ENCODE measurements at regions not wholly inside any gene's neighbourhood (a gene's known extent, or its start where the extent isn't known, plus 50 kb on each side); places are given as distances from the start of the nearest gene placed in this dataset.

- TF ChIP-seq CTCF (conservative IDR thresholded peaks at IDR 0.05 in 1 of 2, IDR thresholded peaks at IDR 0.05 in 1 of 2; ENCODE audit: low read depth in 1 of 2, low read length in 2 of 2) (no peak), EZH2 (IDR thresholded peaks at IDR 0.05; ENCODE audit: low read length, missing control alignments) (no peak)
These were observed 502.9 kb downstream of the ANKRD50 start for GRCh38 chr4:124209626-124210025.

Data from fibroblast of lung (primary cell).